Suprapubic skin (tissue), 4 donors: ENCODE measurements at regions not wholly inside any gene's neighbourhood (a gene's known extent, or its start where the extent isn't known, plus 50 kb on each side); places are given as distances from the start of the nearest gene placed in this dataset.

Source experiments
- CTCF ChIP-seq, 2 donors: fragments of 200-600 bp in 1 of 2; fragments of 450-650 bp in 1 of 2; sonication (generic) in 1 of 2; IDR thresholded peaks; one replicate each; pipeline ENCODE4 v1.5.1; 2016 to 2019; ENCODE audit warnings: antibody characterized with exemption in 2 of 2, mild to moderate bottlenecking in 1 of 2, moderate library complexity in 1 of 2
- EP300 ChIP-seq: sonication (generic); formaldehyde crosslinking; IDR thresholded peaks from one replicate; pipeline ENCODE4 v1.6.1; 2017; ENCODE audit warnings: antibody characterized with exemption
- POLR2A ChIP-seq, 2 donors: fragments of 450-650 bp; IDR thresholded peaks; one replicate each; pipeline ENCODE4 v1.6.1; 2017; ENCODE audit warnings: antibody characterized with exemption in 2 of 2, mild to moderate bottlenecking in 2 of 2, moderate library complexity in 2 of 2
- POLR2AphosphoS5 ChIP-seq, 3 donors: sonication (generic); formaldehyde crosslinking; IDR thresholded peaks; one replicate each; pipeline ENCODE4 v1.6.1; 2017; ENCODE audit warnings: antibody characterized with exemption in 3 of 3

GRCh38 chr3:160169139-160169976 lies 55.9 kb upstream of the C3orf80 start:
- TF ChIP-seq CTCF (IDR thresholded peaks at IDR 0.05) (no peak), POLR2AphosphoS5 (IDR thresholded peaks at IDR 0.05) (no peak), POLR2A (IDR thresholded peaks at IDR 0.05) (no peak), EP300 (no peak)
